WI38 (cell line): ENCODE measurements at regions not wholly inside any gene's neighbourhood (a gene's known extent, or its start where the extent isn't known, plus 50 kb on each side); places are given as distances from the start of the nearest gene placed in this dataset.

ENCODE experiments used
- H3K4me3 ChIP-seq: 2 replicates; pipeline ENCODE4 v1.5.1; 2011; ENCODE audit warnings: low read depth, mild to moderate bottlenecking, control low read depth, low read length
- CTCF ChIP-seq: IDR thresholded peaks from 2 replicates; pipeline ENCODE4 v1.5.1; 2012; ENCODE audit warnings: low read depth, mild to moderate bottlenecking, control low read depth, low read length

- no peak for TF ChIP-seq CTCF
- no peak overlapping the region for H3K4me3 ChIP-seq
These were observed 51.0 kb downstream of the FAT4 start for GRCh38 chr4:125365731-125366130.

- TF ChIP-seq CTCF, result no peak
- peak overlapping the region; percentile 55 for H3K4me3 ChIP-seq
These were observed 53.4 kb downstream of the FAT4 start for GRCh38 chr4:125368146-125368545.

GRCh38 chr4:125368671-125369081 is 53.9 kb downstream of the FAT4 start:
- H3K4me3 ChIP-seq, result peak overlapping the region; percentile 55
- TF ChIP-seq CTCF, result no peak

- TF ChIP-seq CTCF, result no peak
- peak overlapping the region; percentile 55 for H3K4me3 ChIP-seq
These were observed 54.3 kb downstream of the FAT4 start for GRCh38 chr4:125369098-125369497.

- no peak for TF ChIP-seq CTCF
These were observed 55.7 kb downstream of the FAT4 start for GRCh38 chr4:125370478-125370877.

GRCh38 chr4:125382995-125383394 is 68.2 kb downstream of the FAT4 start:
- no peak overlapping the region for H3K4me3 ChIP-seq
- no peak for TF ChIP-seq CTCF

More at GRCh38 chr4:125370478-125370877, 55.7 kb downstream of the FAT4 start:
- no peak overlapping the region for H3K4me3 ChIP-seq

- H3K4me3 ChIP-seq, result no peak overlapping the region
- no peak for TF ChIP-seq CTCF
These were observed 73.0 kb downstream of the FAT4 start for GRCh38 chr4:125387770-125388169.
